ENCODE measurements at regions not wholly inside any gene's neighbourhood (a gene's known extent, or its start where the extent isn't known, plus 50 kb on each side); places are given as distances from the start of the nearest gene placed in this dataset.

DNA sequence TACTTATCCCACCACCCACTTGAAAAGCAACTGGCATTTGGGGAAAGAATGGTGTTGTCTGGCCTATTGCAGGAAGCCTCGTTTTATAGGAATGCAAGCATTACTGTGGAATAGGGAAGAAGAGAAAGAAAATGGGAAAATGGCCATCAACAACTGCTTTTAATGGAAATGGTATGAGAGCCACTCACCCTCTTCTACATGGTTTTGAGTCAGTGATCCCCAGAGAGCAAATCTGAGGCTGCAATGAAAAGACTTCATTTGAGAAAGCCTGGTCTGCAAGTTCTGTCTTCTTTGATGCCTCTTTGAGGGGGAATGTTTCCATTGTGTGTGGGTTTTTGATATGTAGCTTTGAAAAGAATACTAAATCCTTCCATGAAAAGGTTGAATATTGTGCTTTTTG is 172.3 kb upstream of the HDDC2 start:
- no peak overlapping the region for H3K27ac ChIP-seq (ENCODE audit: low read depth)
- H3K27me3 ChIP-seq (ENCODE audit: insufficient read depth), result no peaks in the 10 kb centered on the region
- Mint-ChIP-seq H3K36me3 (ENCODE audit: low read depth) (no peaks in the 10 kb centered on the region), H3K4me3 (no peak overlapping the region), H3K27me3 (ENCODE audit: insufficient read depth, low read depth, poor library complexity) (peaks cover 1% of the 10 kb centered on the region), H3K4me1 (peaks cover 14% of the 10 kb centered on the region), H3K9me3 (no peaks in the 10 kb centered on the region), H3K27ac (no peak overlapping the region)
- DNase-seq (ENCODE audit: low spot score) (no peak), ATAC-seq (no peak)
- no peak overlapping the region for H3K4me2 ChIP-seq
- H3K4me3 ChIP-seq, result no peak overlapping the region
- H3K36me3 ChIP-seq (ENCODE audit: insufficient read depth), result no peaks in the 10 kb centered on the region
- H3K9me2 ChIP-seq (ENCODE audit: insufficient read depth), result 0 out of 2 replicates have a peak, but pooled peaks cover 3% of the 10 kb centered on the region
- no peaks in the 10 kb centered on the region for H3F3A ChIP-seq (replicated peaks; ENCODE audit: low read depth)
- peaks cover 25% of the 10 kb centered on the region for H3K4me1 ChIP-seq (ENCODE audit: insufficient read depth)
- H3K79me2 ChIP-seq (replicated peaks; ENCODE audit: insufficient read depth), result no peaks in the 10 kb centered on the region
- no peak overlapping the region; the same call in 1 of the 2 replicates for H2AFZ ChIP-seq
- TF ChIP-seq ZNF331 (CRISPR knock-in tag; IDR thresholded peaks at IDR 0.05; ENCODE audit: low read depth), result no peak
- TF ChIP-seq, protein P1, sequence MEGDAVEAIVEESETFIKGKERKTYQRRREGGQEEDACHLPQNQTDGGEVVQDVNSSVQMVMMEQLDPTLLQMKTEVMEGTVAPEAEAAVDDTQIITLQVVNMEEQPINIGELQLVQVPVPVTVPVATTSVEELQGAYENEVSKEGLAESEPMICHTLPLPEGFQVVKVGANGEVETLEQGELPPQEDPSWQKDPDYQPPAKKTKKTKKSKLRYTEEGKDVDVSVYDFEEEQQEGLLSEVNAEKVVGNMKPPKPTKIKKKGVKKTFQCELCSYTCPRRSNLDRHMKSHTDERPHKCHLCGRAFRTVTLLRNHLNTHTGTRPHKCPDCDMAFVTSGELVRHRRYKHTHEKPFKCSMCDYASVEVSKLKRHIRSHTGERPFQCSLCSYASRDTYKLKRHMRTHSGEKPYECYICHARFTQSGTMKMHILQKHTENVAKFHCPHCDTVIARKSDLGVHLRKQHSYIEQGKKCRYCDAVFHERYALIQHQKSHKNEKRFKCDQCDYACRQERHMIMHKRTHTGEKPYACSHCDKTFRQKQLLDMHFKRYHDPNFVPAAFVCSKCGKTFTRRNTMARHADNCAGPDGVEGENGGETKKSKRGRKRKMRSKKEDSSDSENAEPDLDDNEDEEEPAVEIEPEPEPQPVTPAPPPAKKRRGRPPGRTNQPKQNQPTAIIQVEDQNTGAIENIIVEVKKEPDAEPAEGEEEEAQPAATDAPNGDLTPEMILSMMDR (conservative IDR thresholded peaks at IDR 0.05; ENCODE audit: low read depth in 2 of 2), result no peak
- TF ChIP-seq JUNB (IDR thresholded peaks at IDR 0.05; ENCODE audit: unreplicated experiment), result no peak
- no peak for TF ChIP-seq STAT1 (IDR thresholded peaks at IDR 0.05; ENCODE audit: unreplicated experiment)
- TF ChIP-seq ZNF114 (CRISPR knock-in tag; IDR thresholded peaks at IDR 0.05), result no peak
- no peak for TF ChIP-seq NANOG (IDR thresholded peaks at IDR 0.05; ENCODE audit: borderline replicate concordance)
- TF ChIP-seq, protein P2, sequence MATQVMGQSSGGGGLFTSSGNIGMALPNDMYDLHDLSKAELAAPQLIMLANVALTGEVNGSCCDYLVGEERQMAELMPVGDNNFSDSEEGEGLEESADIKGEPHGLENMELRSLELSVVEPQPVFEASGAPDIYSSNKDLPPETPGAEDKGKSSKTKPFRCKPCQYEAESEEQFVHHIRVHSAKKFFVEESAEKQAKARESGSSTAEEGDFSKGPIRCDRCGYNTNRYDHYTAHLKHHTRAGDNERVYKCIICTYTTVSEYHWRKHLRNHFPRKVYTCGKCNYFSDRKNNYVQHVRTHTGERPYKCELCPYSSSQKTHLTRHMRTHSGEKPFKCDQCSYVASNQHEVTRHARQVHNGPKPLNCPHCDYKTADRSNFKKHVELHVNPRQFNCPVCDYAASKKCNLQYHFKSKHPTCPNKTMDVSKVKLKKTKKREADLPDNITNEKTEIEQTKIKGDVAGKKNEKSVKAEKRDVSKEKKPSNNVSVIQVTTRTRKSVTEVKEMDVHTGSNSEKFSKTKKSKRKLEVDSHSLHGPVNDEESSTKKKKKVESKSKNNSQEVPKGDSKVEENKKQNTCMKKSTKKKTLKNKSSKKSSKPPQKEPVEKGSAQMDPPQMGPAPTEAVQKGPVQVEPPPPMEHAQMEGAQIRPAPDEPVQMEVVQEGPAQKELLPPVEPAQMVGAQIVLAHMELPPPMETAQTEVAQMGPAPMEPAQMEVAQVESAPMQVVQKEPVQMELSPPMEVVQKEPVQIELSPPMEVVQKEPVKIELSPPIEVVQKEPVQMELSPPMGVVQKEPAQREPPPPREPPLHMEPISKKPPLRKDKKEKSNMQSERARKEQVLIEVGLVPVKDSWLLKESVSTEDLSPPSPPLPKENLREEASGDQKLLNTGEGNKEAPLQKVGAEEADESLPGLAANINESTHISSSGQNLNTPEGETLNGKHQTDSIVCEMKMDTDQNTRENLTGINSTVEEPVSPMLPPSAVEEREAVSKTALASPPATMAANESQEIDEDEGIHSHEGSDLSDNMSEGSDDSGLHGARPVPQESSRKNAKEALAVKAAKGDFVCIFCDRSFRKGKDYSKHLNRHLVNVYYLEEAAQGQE (IDR thresholded peaks at IDR 0.05; ENCODE audit: unreplicated experiment), result no peak
- no peak for TF ChIP-seq EZH2 (IDR thresholded peaks at IDR 0.05; ENCODE audit: low read depth, unreplicated experiment)
- TF ChIP-seq, protein P3, sequence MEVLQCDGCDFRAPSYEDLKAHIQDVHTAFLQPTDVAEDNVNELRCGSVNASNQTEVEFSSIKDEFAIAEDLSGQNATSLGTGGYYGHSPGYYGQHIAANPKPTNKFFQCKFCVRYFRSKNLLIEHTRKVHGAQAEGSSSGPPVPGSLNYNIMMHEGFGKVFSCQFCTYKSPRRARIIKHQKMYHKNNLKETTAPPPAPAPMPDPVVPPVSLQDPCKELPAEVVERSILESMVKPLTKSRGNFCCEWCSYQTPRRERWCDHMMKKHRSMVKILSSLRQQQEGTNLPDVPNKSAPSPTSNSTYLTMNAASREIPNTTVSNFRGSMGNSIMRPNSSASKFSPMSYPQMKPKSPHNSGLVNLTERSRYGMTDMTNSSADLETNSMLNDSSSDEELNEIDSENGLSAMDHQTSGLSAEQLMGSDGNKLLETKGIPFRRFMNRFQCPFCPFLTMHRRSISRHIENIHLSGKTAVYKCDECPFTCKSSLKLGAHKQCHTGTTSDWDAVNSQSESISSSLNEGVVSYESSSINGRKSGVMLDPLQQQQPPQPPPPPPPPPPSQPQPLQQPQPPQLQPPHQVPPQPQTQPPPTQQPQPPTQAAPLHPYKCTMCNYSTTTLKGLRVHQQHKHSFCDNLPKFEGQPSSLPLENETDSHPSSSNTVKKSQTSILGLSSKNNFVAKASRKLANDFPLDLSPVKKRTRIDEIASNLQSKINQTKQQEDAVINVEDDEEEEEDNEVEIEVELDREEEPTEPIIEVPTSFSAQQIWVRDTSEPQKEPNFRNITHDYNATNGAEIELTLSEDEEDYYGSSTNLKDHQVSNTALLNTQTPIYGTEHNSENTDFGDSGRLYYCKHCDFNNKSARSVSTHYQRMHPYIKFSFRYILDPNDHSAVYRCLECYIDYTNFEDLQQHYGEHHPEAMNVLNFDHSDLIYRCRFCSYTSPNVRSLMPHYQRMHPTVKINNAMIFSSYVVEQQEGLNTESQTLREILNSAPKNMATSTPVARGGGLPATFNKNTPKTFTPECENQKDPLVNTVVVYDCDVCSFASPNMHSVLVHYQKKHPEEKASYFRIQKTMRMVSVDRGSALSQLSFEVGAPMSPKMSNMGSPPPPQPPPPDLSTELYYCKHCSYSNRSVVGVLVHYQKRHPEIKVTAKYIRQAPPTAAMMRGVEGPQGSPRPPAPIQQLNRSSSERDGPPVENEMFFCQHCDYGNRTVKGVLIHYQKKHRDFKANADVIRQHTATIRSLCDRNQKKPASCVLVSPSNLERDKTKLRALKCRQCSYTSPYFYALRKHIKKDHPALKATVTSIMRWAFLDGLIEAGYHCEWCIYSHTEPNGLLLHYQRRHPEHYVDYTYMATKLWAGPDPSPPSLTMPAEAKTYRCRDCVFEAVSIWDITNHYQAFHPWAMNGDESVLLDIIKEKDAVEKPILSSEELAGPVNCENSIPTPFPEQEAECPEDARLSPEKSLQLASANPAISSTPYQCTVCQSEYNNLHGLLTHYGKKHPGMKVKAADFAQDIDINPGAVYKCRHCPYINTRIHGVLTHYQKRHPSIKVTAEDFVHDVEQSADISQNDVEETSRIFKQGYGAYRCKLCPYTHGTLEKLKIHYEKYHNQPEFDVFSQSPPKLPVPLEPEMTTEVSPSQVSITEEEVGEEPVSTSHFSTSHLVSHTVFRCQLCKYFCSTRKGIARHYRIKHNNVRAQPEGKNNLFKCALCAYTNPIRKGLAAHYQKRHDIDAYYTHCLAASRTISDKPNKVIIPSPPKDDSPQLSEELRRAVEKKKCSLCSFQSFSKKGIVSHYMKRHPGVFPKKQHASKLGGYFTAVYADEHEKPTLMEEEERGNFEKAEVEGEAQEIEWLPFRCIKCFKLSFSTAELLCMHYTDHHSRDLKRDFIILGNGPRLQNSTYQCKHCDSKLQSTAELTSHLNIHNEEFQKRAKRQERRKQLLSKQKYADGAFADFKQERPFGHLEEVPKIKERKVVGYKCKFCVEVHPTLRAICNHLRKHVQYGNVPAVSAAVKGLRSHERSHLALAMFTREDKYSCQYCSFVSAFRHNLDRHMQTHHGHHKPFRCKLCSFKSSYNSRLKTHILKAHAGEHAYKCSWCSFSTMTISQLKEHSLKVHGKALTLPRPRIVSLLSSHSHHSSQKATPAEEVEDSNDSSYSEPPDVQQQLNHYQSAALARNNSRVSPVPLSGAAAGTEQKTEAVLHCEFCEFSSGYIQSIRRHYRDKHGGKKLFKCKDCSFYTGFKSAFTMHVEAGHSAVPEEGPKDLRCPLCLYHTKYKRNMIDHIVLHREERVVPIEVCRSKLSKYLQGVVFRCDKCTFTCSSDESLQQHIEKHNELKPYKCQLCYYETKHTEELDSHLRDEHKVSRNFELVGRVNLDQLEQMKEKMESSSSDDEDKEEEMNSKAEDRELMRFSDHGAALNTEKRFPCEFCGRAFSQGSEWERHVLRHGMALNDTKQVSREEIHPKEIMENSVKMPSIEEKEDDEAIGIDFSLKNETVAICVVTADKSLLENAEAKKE (CRISPR knock-in tag; IDR thresholded peaks at IDR 0.05), result no peak
- TF ChIP-seq, protein P4, sequence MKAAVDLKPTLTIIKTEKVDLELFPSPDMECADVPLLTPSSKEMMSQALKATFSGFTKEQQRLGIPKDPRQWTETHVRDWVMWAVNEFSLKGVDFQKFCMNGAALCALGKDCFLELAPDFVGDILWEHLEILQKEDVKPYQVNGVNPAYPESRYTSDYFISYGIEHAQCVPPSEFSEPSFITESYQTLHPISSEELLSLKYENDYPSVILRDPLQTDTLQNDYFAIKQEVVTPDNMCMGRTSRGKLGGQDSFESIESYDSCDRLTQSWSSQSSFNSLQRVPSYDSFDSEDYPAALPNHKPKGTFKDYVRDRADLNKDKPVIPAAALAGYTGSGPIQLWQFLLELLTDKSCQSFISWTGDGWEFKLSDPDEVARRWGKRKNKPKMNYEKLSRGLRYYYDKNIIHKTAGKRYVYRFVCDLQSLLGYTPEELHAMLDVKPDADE (IDR thresholded peaks at IDR 0.05), result no peak
- no peak for TF ChIP-seq POLR2AphosphoS5 (IDR thresholded peaks at IDR 0.05; ENCODE audit: low read depth)
- TF ChIP-seq CREB1 (CRISPR knock-in tag; IDR thresholded peaks at IDR 0.05; ENCODE audit: low read depth), result no peak
- no peak for TF ChIP-seq EZH2phosphoT487 (IDR thresholded peaks at IDR 0.05; ENCODE audit: unreplicated experiment)
- no peaks in the 10 kb centered on the region for H4K20me1 ChIP-seq (replicated peaks; ENCODE audit: insufficient read depth)

Measured in GM23338 (cell line).